G401.6 (cell line): ENCODE measurements at regions not wholly inside any gene's neighbourhood (a gene's known extent, or its start where the extent isn't known, plus 50 kb on each side); places are given as distances from the start of the nearest gene placed in this dataset.

ENCODE experiments used
- FAIRE-seq: peaks from 2 replicates; lab custom pipeline; 2012; peaks lifted over from hg19 to GRCh38; lab: Jason Lieb, UNC

GRCh38 chr2:111219285-111219684 is 98.6 kb downstream of the BCL2L11 start:
- FAIRE-seq, result no peak

- no peak for FAIRE-seq
These were observed 99.2 kb downstream of the BCL2L11 start for GRCh38 chr2:111219734-111220505.

GRCh38 chr2:111220962-111221361 is 100.2 kb downstream of the BCL2L11 start:
- FAIRE-seq, result no peak

- no peak for FAIRE-seq
These were observed 101.0 kb downstream of the BCL2L11 start for GRCh38 chr2:111221701-111222100.

- FAIRE-seq, result no peak
These were observed 101.6 kb downstream of the BCL2L11 start for GRCh38 chr2:111222204-111222866.

GRCh38 chr2:111225856-111226255 is 105.1 kb downstream of the BCL2L11 start:
- no peak for FAIRE-seq

GRCh38 chr2:111226876-111227700 is 106.4 kb downstream of the BCL2L11 start:
- no peak for FAIRE-seq

- no peak for FAIRE-seq
These were observed 107.0 kb downstream of the BCL2L11 start for GRCh38 chr2:111227716-111228141.

GRCh38 chr2:111231532-111232252 is 111.0 kb downstream of the BCL2L11 start:
- FAIRE-seq, result no peak

- no peak for FAIRE-seq
These were observed 114.7 kb downstream of the BCL2L11 start for GRCh38 chr2:111235192-111236015.

- FAIRE-seq, result no peak
These were observed 115.3 kb downstream of the BCL2L11 start for GRCh38 chr2:111236025-111236424.

GRCh38 chr2:111238296-111238695 is 117.6 kb downstream of the BCL2L11 start:
- FAIRE-seq, result no peak

GRCh38 chr2:111239107-111239506 is 118.4 kb downstream of the BCL2L11 start:
- FAIRE-seq, result no peak

GRCh38 chr2:111239581-111240249 is 119.0 kb downstream of the BCL2L11 start:
- FAIRE-seq, result no peak

- no peak for FAIRE-seq
These were observed 122.6 kb downstream of the BCL2L11 start for GRCh38 chr2:111243295-111243694.

GRCh38 chr2:111244864-111245263 is 124.2 kb downstream of the BCL2L11 start:
- no peak for FAIRE-seq

- no peak for FAIRE-seq
These were observed 125.9 kb downstream of the BCL2L11 start for GRCh38 chr2:111246620-111247061.

- FAIRE-seq, result no peak
These were observed 126.8 kb downstream of the BCL2L11 start for GRCh38 chr2:111247491-111247890.

- no peak for FAIRE-seq
These were observed 129.1 kb downstream of the BCL2L11 start for GRCh38 chr2:111249806-111250205.

- FAIRE-seq, result no peak
These were observed 129.8 kb downstream of the BCL2L11 start for GRCh38 chr2:111250448-111251030.
